ENCODE measurements at regions not wholly inside any gene's neighbourhood (a gene's known extent, or its start where the extent isn't known, plus 50 kb on each side); places are given as distances from the start of the nearest gene placed in this dataset.

GRCh38 chr3:182570946-182571594 lies 222.2 kb upstream of the ATP11B start:
- TF ChIP-seq CTCF (conservative IDR thresholded peaks at IDR 0.05) (no peak), EZH2 (IDR thresholded peaks at IDR 0.05; ENCODE audit: low read depth) (no peak)

All from PC-9 (cell line).